ENCODE measurements at regions not wholly inside any gene's neighbourhood (a gene's known extent, or its start where the extent isn't known, plus 50 kb on each side); places are given as distances from the start of the nearest gene placed in this dataset.

GRCh38 chr11:26028393-26028911, 303.5 kb upstream of the ANO3 start:
- TF ChIP-seq CTCF (IDR thresholded peaks at IDR 0.05) (no peak), POLR2A (IDR thresholded peaks at IDR 0.05) (no peak), EP300 (IDR thresholded peaks at IDR 0.05) (no peak)

Data from upper lobe of left lung (tissue), 4 donors.